DMS153 treated with DMSO at 0.1 percent for 48 hours (cell line): ENCODE measurements at regions not wholly inside any gene's neighbourhood (a gene's known extent, or its start where the extent isn't known, plus 50 kb on each side); places are given as distances from the start of the nearest gene placed in this dataset.

ENCODE experiments used
- DNase-seq: peaks from one replicate; lab custom pipeline; 2025; ENCODE audit not compliant: unreplicated experiment; lab: John Stamatoyannopoulos, UW

DNA sequence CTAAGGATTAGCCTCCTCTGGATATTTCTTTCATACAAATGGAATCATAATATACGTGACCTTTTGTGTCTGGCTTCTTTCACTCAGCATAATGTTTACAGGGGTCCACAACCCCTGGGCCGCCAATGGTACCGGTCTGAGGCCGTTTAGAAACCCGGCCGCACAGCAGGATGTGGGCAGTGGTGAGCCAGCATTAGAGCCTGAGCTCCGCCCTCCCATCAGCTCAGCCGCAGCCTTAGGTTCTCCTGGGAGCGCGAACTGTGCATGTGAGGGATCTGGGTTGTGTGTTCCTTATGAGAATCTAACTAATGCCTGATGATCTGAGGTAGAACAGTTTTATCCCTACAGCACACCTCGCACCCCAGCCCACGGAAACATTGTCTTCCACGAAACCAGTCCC lies 229.7 kb downstream of the ICE1 start:
- DNase-seq = no peak

DNA sequence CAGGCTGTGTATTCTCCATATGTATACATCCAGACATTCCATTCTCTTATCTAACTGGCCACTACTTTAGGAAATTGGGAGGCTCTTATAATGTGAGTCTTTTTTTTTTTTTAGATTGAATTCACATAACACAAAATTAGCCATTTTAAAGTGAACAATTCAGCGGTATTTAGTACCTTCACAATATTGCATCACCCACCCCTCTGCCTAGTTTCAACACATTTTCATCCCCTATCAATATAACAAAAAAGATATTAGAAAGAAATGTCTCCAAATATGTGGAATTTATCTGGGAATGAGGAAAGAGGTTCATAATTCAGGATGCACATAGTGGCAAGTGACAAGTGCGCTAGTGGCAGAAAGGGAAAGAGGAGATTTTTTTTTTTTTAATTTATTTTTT lies 228.5 kb downstream of the ICE1 start:
- no peak for DNase-seq

DNA sequence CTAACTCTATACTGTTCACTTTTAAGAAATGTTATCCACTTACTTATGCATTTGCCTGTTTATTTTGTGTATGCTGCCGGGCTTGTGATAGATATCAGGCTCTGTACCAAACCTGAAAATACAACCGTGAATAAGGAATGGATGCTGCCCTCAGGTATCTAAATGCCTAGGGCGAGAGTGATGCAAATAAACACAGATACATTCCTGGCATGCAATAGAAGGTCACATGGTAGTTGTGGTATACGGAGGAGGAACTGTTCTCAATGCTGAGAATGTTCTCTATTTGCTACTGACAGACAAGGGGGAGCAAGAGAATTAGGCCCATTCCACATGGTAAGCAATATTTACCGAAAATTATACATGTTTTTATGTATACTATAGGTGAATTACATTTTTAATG lies 227.8 kb downstream of the ICE1 start:
- no peak for DNase-seq

DNA sequence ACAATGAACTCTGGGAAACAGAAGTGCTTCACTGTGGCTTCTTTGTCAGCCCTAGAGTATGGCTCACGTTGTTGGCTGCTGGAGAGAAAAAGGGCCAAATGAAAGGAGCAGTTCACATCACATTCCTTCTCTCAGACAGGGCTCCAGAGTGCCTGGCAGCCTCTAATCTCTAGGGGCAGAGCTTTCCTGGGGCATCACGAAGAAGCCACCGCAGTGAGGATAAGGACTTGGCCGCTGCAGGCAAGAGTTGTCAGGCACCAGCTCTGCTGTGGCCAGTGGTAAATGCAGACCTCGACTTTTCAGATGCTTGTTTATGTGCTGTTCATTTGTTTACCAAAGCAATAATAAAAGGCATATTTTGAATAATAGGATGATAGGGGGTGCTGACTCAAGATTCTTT lies 227.2 kb downstream of the ICE1 start:
- no peak for DNase-seq

DNA sequence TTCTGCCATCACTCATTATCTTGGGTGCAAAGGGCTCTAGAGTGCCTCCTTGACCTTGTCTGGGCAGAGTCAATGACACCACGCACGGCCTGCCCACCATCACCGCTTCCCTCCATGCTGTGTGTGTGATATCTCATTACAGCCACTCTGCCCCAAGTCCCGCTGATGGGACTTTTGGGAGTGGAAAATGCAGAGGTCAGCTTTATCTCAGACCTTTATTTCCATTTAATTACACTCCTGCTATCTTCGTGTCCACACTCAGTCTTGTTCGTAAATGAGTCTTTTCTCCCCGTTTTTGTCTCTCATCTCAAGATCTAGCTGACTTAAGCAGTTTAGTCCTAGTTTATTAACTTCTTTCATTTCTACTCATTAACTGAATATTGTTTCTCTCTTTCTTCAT lies 226.2 kb downstream of the ICE1 start:
- no peak for DNase-seq

DNA sequence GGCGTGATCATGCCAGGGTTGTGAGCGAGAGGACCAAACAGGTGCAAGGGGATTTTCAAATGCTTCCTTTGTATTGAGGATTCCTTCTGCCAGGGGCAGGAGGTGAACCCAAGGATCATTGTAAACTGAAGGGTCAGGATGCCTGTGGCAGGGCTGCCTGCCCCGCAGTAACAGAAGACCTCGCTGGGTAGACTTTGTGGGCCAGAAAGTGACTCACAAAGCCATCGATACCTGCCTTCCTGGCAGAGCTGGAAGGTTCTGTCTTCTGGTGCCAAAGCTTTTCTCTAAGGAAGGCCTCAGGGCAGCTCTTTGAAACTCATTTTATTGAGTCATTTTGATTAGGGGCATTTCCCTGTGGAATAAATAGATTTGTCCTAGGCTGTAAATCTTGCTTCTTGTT lies 223.4 kb downstream of the ICE1 start:
- DNase-seq = no peak

DNA sequence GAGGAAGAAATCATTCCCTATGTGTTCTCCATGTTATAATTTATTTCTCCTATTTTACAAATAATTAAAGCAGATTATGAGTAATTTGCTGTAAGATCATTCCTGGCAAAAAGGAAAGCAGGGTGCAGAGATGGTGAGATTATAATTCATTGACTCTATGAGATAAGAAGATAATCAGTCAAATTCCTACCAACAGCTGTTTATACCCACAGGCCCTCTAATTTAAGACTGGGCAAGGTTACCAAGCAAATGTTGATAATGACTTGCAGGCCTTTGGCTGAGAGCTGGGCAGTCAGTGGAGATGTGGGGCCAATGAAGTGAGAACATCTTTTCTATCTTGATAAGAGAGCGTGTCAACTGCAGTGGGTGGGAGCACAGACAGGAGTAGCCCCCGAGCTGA lies 222.7 kb downstream of the ICE1 start:
- DNase-seq = no peak

DNA sequence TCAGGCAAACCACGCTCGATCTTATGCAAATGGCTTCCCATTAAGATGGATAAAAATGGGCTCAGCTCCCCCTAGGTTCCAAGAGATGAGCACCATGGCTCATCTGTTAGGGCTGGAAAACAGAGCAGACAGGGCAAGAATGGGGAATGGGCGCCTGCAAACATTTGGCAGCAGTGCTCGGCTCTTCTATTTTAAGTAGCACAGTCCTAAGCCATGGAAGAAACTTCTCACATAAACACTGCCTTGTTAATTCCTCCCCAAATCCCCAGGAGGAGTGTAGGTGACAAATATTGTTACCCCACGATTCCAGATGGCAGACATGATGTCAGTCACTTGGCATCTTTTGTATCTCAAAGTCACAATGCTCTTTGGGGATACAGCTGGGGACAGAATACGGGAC lies 221.8 kb downstream of the ICE1 start:
- DNase-seq = no peak

DNA sequence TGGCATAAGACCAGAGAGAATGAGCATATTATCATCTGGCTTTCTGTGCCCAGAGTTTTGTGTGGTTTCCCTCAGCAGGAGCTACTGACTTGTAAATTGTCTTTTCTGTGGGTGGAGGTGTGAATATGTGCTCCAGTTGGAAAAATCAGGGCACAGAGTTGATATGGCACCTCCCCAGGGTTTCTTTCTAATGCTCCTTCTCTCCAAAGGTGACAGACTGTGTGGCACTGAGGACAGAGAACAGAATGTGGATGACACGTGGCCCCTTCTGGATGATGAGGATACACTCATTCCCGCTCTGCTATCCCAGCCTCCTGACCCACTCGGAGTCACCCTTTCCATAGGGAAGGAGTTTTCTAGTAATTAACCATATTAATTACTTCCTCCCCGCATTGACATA lies 221.0 kb downstream of the ICE1 start:
- DNase-seq = no peak

DNA sequence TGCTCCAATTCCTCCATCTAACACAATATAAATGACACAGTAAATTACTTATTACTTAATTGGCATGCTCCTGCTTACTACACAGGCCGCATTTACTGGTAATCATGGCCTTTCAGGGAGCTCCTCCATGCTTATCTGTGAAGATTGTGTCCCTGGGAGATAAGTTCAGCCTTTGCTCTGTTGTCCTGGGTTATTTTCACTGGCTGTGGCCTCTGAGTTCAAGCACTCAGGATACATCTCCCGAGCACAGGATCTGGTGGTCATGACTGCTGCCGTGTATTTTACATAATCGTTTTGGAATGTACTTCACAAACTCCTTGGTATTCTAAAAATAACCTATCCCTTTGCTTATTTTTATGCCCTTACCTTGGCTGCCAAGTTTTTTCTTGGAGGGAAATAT lies 215.7 kb downstream of the ICE1 start:
- no peak for DNase-seq

DNA sequence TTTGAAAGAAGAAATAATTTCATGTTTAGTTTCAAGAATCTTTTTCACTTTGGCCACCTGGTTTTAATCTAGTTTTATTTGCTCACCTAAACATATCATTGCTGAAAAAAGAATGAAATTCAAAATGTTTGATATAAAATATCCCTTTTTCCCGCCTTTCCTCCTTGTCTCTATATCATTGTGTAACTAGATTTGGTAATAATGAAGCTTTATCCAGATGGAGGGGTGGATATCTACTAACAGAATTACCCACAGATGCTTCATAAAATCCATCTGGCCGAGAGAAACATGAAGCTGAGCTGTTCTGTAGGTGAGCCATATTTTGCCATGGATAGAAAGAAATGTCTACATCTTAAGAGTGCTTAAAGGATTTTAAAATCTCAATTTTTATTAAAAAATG lies 214.7 kb downstream of the ICE1 start:
- no peak for DNase-seq

DNA sequence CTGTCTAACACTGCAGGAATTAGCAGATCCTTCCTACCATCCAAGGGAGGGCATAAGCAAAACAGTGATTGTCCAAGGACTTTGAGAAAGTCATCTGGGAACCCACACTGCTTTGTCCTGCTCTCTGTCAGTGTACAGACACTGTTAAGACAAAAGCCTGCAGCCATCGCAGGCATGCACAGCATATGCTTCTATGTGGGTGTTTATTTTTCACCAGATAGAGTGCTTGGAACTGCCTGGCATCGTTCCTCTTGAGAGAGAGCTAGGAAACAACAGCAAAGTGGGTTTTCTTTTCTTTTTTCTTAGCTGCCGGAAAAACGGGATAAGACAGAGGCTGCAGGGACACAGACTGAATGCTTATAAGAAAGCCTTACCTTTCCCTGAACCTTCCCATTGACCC lies 212.3 kb downstream of the ICE1 start:
- no peak for DNase-seq

DNA sequence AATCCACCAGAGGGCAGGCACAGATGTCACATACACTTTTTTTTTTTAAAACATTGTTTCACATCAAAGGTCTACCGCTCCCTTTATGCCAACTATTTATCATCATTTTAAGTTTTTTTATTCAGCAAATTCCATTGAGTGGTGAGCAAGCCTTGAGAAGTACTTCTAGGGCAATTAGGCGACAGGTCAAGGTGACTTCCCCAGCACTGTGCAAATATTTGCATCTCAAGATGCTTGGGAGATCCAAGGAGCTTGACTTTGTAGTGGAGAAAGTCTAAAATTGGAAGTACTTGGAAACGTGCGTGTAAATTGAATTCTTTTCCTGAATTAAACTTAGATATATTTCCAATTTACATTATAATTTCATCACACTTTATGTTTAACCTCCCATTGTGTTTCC lies 211.1 kb downstream of the ICE1 start:
- DNase-seq = no peak

DNA sequence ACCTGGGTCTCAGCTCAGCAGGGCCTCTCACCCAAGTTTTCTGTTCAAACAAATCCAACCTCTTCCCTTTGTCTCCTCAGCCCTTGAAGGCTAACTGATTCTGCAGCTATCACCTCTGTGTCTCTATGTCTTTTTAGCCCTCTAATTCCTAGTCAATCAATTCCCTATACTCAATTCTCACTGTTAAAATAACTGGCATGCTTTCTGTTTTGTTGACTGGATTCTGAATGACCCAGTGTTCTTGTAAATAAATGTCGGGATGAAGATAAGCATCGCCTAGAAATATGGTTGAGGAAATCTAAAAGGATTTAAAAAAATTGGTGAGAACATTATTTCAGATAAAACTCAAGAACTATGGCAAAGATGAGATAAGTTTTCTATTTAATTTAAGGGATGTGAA lies 210.2 kb downstream of the ICE1 start:
- DNase-seq = no peak

DNA sequence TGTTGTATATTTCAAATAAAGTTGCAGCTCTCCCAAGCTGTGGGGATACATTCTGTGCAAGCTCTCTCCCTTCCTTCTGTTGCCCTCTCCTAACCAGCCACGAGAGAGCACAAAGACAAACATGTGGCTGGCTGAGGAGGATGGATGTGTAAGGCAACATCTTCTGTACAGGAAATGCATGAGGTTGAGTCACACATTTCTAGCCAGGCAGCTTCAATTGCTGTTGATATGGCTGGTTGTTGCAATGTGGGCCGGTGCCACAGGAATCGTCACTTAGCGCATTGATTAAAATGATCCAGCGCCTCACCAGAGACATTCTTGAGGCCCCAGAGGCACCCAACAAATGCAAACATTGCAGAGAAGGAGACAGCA lies 207.1 kb downstream of the ICE1 start:
- no peak for DNase-seq

DNA sequence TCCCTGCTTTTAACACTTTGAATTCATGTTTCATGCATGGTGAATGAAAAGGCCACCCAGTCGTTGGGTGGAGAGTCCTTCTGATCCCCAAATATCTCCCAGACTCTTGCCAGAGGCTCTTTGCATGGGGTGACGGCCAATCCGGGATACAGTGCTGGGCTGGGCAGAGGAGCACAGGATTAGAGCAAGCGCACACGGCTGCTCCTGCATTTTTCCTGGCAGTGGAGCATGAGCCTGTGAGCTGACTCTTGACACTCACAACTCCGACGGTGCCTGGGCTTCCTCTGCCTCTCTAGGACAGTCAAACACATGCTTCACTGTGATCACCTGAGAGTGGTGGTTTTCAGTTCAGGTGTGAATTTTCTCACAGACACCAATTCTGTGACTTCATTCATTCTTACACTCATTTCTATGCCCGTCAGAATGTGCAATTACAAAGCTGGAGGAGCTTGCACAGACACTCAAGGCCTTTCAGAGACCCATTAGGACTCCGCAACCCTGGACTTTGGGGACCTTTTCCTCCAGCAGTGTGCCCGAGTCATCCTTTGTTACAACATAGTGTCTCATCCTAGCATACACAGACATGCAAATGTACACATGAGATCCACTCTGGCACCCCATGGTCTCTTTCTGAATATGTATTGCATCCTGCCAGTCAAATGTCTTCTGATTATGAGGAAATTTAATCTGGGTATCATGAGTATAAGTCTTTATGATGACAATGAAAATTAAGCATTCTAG lies 206.6 kb downstream of the ICE1 start:
- no peak for DNase-seq

DNA sequence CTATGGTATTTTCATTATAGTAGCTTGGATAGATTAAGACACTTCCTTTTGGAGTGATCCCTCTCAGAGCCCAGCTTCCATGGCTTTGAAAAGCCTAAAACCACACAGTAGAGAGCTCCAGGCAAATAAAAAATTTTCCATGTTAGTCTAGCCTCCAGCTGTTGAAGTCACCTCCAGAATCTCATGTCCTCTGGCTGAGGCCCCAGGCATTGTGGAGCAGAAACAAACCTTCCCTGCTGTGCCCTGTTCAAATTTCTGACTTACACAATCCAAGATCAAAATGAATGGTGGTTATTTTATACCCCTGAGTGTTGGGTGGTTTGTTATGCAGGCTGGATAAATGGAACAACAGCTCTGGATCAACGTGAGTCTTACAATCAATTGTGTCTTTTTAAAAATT lies 203.9 kb downstream of the ICE1 start:
- DNase-seq = no peak

DNA sequence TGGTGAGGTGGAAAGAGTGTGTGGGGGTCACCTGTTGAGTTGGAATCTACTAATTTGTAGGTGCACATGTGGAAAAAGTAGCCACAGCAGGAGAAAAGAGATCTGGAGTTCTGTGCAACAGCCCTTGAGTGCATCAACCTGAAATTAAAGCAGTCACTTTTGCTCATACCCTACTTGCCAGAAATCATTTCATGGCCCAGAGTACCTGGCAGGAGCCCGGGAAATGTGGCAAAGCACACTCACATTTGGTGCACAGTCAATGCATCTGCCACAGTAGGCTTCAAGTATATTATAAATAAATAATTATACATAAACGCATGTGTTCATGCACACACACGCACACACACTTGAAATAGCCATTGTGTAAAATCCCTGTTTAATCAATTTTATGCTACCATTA lies 203.0 kb downstream of the ICE1 start:
- no peak for DNase-seq

DNA sequence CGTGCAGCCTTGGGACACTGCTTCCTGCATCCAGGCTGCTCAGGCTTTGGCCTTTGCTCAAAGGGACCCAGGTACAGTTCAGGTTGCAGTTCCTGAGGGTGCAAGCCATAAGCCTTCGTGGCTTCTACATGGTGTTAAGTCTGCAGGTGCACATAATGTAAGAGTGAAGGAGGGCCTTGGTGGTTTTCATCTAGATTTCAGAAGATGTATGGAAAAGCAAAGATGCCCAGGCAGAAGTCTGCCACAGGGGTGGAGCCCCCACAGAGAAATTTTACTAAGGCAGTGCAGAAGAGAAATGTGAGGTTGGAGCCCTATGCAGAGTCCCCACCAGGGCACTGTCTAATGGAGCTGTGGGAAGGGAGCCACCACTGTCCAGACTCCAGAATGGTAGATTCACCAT lies 200.9 kb downstream of the ICE1 start:
- no peak for DNase-seq

DNA sequence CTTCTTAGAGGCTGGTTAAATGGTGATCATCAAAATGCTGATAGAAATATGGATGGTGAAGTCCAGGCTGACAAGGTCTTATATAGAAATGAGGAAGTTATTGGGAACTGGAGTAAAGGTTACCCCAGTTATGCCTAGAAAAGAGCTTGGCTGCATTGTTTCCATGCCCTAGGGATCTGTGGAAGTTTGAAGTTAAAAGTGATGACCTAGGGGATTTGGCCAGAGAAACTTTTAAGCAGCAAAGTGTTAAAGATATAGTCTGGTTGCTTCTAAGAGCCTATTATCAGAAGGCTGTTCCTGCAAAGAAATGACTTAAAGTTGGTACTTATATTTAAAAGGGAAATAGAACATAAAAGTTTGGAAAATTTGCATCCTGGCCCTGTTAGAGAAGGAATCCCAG lies 200.3 kb downstream of the ICE1 start:
- DNase-seq = no peak

DNA sequence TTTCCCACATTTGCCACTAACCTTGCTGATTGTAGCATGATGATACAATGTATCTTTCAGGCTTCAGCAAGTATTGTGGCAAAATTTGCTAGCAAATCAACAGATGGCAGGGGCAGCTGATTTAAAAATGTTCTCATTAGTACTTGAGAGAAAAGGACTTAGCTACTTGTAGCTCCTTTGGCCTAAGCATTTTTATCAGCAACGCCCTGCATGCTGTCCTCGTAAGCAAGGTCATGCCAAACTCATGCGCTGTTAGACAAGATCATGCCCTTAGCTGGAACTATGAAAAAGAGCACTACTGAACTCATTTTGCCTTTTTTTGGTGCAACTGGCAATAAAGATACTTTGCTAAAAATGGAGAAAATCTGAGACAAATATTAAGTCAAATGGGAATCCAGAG lies 197.1 kb downstream of the ICE1 start:
- DNase-seq = no peak

DNA sequence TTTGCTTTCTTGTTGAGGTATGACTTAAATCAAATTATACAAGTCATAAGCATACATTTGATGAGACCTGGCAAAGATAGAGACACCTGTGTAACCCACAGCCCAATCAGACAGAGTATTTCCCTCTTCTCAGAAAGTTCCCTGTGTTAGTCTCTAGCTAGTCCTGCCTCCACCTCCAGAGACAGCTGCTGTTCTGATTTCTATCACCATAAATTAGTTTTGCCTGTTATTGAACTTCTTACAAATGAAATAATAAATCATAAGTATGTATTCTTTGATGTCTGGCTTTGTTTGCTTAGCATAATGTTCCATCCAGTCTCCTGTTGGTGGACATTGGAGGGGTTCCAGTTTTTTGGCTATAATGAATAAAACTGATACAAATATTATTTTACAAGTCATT lies 194.5 kb downstream of the ICE1 start:
- DNase-seq = no peak

DNA sequence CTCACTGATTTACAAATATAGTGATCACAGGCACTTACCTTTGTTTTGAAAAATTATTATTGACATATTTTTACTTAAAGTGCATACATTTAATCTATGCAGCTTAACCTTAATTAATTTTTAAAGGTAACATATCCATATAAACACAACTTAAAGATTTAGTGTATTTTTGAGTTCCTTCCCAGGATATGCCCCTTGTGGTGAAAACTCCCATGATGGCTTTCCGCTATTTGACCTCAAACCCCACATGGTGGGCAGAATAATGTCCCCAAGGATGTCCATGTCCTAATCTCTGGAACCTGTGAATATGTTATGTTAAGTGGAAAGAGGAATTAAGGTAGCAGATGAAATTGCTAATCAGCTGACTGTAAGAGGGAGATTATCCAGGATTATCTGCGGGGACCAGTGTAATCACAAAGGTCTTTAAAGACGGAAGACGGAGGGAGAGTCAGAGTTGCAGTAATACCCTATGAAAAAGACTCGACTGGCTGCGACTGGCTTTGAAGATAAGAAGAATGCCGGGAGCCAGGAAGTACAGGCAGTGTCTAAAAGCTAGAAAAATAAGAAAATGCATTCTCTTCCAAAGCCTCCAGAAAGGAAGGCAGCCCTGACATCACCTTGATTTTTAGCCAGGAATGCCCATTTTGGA lies 193.9 kb downstream of the ICE1 start:
- DNase-seq = no peak
